CD4-positive, alpha-beta T cell treated with Interleukin-4 for 1 hour (primary cell): ENCODE measurements at regions not wholly inside any gene's neighbourhood (a gene's known extent, or its start where the extent isn't known, plus 50 kb on each side); places are given as distances from the start of the nearest gene placed in this dataset.
"Not testable (repeated sequence)": the region's sequence is repeated elsewhere in the genome, so short reads cannot be mapped to it uniquely, and the experiment has no call there.

Source experiments
- DNase-seq, 2 donors: peaks; one replicate each; pipeline ENCODE4 v3.0.0-alpha.2; 2020 to 2022

GRCh38 chr1:189158155-189158554, 1319.5 kb downstream of the BRINP3 start:
- DNase-seq: no peak

DNA sequence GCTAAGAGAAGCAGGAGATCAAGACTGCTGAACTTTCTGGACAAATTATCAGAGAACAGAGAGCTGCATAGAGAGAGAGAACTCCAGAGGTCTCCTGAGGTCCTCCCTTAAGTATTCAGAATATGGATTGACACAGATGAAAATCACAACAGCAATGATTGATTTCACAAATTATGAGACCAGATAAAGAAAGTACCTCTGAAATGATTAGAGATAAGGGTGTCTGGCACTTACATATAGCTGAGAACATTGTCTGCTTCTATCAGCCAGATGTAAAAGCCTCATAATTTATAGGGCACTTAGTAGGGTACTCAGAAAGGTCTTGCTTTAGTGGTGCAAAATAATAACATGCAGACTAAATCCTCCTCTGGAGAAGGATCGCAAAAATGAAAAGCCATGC, 1301.8 kb downstream of the BRINP3 start:
- DNase-seq: no peak

DNA sequence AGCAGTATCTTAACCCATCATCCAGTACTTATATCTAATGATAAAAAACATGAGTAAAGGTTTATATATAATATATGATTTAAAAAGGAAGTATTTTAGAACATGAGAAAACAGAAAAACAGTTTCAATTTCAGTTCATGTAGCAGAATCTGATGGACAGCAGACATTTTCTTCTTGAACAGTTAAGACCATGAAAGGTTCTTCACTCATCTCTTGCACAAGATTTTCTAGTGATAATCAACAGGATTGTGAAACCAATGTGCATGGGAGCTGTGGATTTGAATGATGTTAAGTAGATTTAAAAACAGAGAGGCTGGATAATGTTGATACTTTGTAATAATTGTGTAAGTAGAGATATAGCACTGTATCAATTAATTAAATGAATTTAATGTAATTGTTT, 1297.6 kb downstream of the BRINP3 start:
- no peak for DNase-seq

DNA sequence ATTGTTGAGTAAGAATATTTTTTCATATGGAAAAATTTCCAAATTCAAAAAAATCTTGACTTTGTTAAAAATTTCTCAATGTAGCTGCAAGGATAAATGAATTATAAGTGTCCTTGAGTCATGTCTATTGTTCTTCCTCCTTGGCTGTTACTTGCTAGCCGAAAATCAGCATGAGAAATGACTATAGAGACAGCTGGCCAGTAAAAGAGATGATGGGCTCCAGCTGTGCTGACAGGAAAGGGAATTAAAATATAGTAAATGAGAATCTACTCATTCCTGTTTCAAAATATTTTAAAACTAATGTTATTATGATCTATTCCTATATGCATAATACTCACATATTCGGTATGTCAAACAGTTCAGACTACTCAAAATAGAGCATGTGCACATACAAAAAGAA, 1292.6 kb downstream of the BRINP3 start:
- DNase-seq: no peak

DNA sequence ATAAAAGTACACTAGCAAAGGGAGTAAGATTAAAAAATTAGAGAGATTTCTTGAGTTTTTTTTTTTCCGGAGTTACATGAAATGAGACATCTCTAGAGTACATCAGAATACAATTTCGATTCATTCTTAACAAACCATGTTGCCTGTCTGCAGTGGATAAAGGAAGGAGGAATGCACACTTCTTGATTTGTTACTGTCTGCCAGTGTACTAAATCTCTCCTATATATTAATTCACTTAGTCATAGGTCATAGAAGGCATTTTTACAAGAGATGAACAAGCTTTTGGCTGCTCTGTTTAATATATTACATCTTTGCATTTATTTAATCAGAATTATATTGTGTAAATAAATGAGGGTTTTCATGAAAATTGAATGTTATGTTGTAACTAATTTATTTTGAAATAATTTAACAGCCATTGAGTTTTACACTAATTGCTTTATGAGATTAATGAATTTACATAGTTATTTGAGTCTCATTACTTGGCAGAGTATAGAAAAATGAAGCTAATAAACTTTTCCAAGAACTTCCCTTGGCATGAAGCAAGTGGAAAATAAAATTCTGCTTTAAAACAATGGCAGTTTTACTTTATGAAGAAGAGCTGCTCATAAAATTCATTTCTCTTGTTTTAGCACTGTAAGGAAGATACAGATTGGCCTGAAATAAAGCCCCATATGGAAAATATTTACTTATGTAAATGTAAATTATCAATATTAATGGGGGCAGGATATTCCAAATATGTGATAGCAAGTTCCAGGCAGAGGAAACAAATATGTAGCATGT, 1284.7 kb downstream of the BRINP3 start:
- DNase-seq: no peak

- no peak for DNase-seq
These were observed 1271.8 kb downstream of the BRINP3 start for GRCh38 chr1:189205863-189206262.

- no peak for DNase-seq
These were observed 1271.0 kb downstream of the BRINP3 start for GRCh38 chr1:189206617-189207016.

GRCh38 chr1:189211742-189212141, 1265.9 kb downstream of the BRINP3 start:
- no peak for DNase-seq

DNA sequence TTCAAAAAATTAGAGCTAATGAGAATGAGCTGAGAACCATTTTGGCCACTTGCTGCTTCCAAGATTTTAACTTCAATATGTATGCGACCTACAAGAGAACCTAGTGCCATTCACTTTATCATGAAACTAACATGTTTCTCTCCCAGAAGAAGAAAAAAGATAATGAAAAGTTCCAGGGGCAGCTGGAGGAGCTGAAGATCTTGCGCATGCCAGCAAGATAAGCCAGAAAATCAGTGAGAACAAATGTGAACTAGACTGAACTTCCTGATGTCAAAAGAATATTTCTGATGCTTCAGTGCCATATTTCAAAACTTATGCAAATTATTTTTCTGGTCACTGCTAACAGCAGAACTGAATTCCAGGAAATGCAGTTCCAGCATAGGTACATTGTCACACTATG, 1265.1 kb downstream of the BRINP3 start:
- no peak for DNase-seq

GRCh38 chr1:189216886-189217285, 1260.8 kb downstream of the BRINP3 start:
- no peak for DNase-seq

- no peak for DNase-seq
These were observed 1260.0 kb downstream of the BRINP3 start for GRCh38 chr1:189217646-189218045.

GRCh38 chr1:189220750-189221149, 1256.9 kb downstream of the BRINP3 start:
- DNase-seq: no peak

DNA sequence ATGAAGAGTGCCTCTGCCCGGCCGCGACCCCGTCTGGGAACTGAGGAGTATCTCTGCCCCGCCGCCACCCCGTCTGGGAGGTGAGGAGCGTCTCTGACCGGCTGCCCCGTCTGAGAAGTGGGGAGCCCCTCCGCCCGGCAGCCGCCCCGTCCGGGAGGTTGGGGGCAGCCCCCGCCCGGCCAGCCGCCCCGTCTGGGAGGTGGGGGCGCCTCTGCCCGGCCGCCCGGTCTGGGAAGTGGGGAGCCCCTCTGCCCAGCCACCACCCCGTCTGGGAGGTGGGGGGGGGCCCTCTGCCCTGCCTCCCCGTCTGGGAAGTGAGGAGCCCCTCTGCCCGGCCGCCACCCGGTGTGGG, 1251.9 kb downstream of the BRINP3 start:
- DNase-seq: not testable (repeated sequence)

GRCh38 chr1:189226779-189227178, 1250.9 kb downstream of the BRINP3 start:
- no peak for DNase-seq

DNA sequence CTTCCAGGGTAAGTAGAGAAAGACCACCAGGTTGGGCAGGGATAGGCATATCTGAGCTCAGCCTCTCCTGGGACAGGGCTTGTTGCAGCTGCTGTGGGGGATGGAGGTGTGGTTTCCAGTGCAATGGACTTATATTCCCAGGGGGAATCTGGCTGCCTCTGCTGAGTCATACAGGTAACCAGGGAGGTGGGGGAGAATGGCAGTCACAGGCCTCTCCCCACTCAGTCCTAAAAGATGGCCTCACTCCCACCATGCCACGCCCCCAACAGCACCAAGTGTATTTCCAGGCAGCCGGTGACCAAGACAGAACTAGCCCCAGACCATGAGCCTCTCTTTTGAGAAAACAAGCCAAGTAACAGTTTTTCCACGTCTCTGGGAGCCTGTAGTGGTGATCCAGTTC, 1240.7 kb downstream of the BRINP3 start:
- no peak for DNase-seq

DNA sequence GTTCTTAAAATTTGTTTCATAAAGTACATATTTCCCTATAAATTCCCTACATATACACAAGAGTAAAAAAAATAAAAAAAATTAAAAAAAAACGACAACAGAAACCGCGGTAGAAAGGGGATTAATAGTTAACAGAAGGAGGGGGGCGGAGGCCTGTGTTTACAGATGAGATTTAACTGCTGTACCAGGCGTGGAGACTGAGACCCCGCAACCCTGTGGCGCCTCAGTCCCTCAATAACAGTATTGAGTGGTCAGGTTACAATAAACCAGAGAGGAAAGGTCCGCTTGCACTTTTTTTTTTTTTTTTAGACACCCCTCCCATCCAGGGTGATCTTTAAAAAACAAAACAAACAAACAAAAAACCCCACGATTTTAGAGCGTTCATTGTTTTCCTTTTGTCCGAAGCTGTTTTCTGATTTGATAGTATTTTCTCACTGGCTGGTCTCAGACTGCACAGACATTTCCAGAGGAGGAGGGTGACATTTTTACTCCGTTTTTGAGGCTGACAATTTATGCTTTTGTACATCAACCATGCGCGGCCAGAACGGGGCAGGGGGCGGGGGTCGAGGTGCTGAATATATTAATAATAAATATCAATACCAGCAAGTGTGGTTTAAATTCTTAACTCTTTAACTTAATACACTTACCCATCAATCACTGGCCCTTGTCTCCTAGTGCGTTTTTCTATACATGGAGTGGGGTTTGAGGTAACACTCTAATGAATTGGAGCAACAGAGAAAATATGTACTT, 1223.9 kb downstream of the BRINP3 start:
- DNase-seq: no peak

GRCh38 chr1:189261128-189261527, 1216.5 kb downstream of the BRINP3 start:
- DNase-seq: not testable (repeated sequence)

DNA sequence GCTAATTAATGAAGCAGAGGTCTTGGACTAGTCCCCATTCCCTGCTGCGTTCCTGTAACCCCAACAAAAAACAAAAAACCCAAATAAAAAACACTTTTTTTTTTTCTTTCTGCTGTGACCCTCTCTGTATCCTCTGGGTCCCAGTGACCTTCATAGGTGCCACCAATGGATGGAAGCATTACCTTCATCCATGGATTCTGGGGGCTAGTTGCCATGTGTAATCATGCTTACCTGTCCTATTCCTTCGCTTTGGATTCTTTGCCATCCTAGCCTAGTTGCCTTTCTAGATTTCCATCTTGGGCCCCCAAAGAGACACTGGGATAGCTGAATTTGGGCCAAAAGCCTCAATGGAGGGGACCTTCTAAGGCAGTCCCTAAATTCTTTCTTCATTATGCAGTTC, 1208.7 kb downstream of the BRINP3 start:
- DNase-seq: no peak

DNA sequence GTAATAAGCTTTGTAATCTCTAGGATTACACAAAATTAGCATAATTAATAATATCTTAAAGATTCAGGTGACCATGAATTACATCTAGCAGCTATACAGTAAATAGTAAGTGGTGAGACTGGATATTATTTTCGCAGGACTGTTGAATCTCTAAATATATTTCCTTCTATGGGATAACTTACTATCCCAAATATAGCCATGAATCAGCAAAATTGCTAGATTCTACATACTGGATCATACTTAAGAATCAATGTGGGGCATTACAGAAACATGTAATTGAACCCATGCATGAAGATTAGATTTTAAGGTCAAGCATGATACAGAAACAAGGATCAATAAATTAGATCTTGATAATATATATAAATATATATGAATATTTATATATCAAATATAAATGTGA, 1203.4 kb downstream of the BRINP3 start:
- no peak for DNase-seq

- DNase-seq: no peak
These were observed 1201.9 kb downstream of the BRINP3 start for GRCh38 chr1:189275796-189276195.

DNA sequence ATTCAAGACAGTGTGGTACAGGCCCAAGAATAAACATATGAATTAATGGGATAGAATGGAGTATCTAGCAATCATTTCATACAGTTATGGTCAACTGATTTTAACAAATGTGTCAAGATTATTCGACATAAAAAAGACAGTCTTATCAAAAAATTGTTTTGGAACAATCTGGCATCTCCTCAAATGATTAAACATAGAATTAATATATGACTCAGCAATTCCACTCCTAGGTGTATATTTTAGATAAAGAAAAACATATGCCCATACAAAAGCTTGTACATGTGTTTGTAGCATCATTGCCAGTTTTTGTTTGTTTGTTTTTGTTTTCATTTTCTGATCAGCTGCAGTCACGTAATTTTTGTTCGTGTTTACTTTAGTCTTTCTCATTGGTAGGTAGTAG, 1188.3 kb downstream of the BRINP3 start:
- no peak for DNase-seq

- no peak for DNase-seq
These were observed 1176.4 kb downstream of the BRINP3 start for GRCh38 chr1:189301235-189301634.

DNA sequence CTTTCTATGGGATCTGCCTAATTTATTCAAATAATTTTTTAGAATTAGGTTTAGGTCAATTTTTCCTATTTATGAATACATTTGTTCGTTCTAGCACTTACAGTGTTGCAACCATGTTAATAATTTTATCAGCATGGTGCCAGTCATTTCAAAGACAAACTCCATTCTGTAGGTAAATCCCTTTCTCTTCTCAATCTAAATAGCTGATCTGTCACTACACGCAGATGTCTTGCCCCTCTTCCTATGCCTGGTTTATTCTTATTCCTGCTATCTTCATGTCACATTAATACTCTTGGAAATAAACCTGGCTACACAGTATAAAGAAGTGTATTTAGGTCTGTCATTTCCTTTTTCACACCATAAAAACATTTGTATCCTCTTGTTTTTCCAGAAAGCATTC, 1172.4 kb downstream of the BRINP3 start:
- no peak for DNase-seq

DNA sequence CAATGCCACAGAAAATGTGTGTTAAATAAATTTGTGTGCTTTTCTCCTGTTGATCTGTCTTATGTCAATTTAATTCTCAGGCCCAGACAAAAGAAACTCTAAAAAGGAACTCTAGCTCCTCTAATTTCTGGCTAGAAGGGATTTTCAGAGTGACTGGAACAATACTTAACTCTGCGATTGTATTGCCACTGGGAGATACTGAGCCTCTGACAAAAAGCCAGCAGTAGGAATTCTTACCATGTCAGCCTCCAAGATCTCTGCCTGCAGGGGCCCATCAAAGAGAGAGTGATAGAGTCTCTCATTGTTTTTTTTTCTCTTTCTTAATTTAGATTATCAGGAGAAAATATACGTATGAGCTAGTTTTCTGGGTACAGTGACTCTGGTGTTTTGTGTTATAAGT, 1165.7 kb downstream of the BRINP3 start:
- no peak for DNase-seq

GRCh38 chr1:189312499-189312898, 1165.2 kb downstream of the BRINP3 start:
- DNase-seq: no peak
